Uterus (tissue), 2 donors: ENCODE measurements at regions not wholly inside any gene's neighbourhood (a gene's known extent, or its start where the extent isn't known, plus 50 kb on each side); places are given as distances from the start of the nearest gene placed in this dataset.

ENCODE experiments used
- CTCF ChIP-seq, 4 experiments: fragments of 200-600 bp in 2 of 4; fragments of 450-650 bp in 2 of 4; sonication (generic) in 2 of 4; IDR thresholded peaks; one replicate each; pipeline ENCODE4 v1.5.1; 2016 to 2019; ENCODE audit warnings: antibody characterized with exemption in 4 of 4, mild to moderate bottlenecking in 2 of 4, moderate library complexity in 1 of 4
- POLR2A ChIP-seq, 2 donors: fragments of 450-650 bp; IDR thresholded peaks; one replicate each; pipeline ENCODE4 v1.6.1; 2016; ENCODE audit warnings: antibody characterized with exemption in 2 of 2, mild to moderate bottlenecking in 1 of 2, moderate library complexity in 1 of 2

- TF ChIP-seq CTCF (IDR thresholded peaks at IDR 0.05) (no peak), POLR2A (IDR thresholded peaks at IDR 0.05) (no peak)
These were observed 50.5 kb upstream of the ZNF469 start for GRCh38 chr16:88331989-88332920.
